Nephron (organoid): ENCODE measurements at regions not wholly inside any gene's neighbourhood (a gene's known extent, or its start where the extent isn't known, plus 50 kb on each side); places are given as distances from the start of the nearest gene placed in this dataset.

ENCODE experiments used
- H3K27ac Mint-ChIP-seq, 3 experiments: 2 replicates each; pipeline ENCODE4 v1.8.0; 2020; ENCODE audit warnings: mixed read lengths in 3 of 3, mild to moderate bottlenecking in 2 of 3, moderate library complexity in 1 of 3
- H3K27me3 Mint-ChIP-seq: 2 replicates; pipeline ENCODE4 v1.8.0; 2021; ENCODE audit warnings: low read depth, mild to moderate bottlenecking, moderate library complexity, mixed read lengths
- H3K36me3 Mint-ChIP-seq: 2 replicates; pipeline ENCODE4 v1.8.0; 2020; ENCODE audit warnings: low read depth, mixed read lengths
- H3K4me1 Mint-ChIP-seq: 2 replicates; pipeline ENCODE4 v1.8.0; 2020; ENCODE audit warnings: mixed read lengths
- H3K4me3 Mint-ChIP-seq, 3 experiments: 2 replicates each; pipeline ENCODE4 v1.8.0; 2020; ENCODE audit warnings: mild to moderate bottlenecking in 3 of 3, mixed read lengths in 3 of 3, moderate library complexity in 2 of 3
- H3K9me3 Mint-ChIP-seq: 2 replicates; pipeline ENCODE4 v1.8.0; 2020; ENCODE audit warnings: mixed read lengths
- TF ChIP-seq, protein P1 (sequence below), 3 experiments: fragments of 200-600 bp; sonication (generic); IDR thresholded peaks; one replicate each; pipeline ENCODE4 v1.5.0; 2021; ENCODE audit warnings: antibody characterized with exemption in 3 of 3; ENCODE audit not compliant: unreplicated experiment in 3 of 3

GRCh38 chr14:96734076-96734622 is 63.0 kb upstream of the VRK1 start:
- Mint-ChIP-seq H3K4me3 (no peak overlapping the region), H3K9me3 (no peaks in the 10 kb centered on the region), H3K4me1 (peaks cover 14% of the 10 kb centered on the region), H3K36me3 (no peaks in the 10 kb centered on the region), H3K27me3 (peaks cover 41% of the 10 kb centered on the region), H3K27ac (no peak overlapping the region)
- TF ChIP-seq, protein P1, sequence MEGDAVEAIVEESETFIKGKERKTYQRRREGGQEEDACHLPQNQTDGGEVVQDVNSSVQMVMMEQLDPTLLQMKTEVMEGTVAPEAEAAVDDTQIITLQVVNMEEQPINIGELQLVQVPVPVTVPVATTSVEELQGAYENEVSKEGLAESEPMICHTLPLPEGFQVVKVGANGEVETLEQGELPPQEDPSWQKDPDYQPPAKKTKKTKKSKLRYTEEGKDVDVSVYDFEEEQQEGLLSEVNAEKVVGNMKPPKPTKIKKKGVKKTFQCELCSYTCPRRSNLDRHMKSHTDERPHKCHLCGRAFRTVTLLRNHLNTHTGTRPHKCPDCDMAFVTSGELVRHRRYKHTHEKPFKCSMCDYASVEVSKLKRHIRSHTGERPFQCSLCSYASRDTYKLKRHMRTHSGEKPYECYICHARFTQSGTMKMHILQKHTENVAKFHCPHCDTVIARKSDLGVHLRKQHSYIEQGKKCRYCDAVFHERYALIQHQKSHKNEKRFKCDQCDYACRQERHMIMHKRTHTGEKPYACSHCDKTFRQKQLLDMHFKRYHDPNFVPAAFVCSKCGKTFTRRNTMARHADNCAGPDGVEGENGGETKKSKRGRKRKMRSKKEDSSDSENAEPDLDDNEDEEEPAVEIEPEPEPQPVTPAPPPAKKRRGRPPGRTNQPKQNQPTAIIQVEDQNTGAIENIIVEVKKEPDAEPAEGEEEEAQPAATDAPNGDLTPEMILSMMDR (IDR thresholded peaks at IDR 0.05; ENCODE audit: unreplicated experiment in 3 of 3), result no peak

DNA sequence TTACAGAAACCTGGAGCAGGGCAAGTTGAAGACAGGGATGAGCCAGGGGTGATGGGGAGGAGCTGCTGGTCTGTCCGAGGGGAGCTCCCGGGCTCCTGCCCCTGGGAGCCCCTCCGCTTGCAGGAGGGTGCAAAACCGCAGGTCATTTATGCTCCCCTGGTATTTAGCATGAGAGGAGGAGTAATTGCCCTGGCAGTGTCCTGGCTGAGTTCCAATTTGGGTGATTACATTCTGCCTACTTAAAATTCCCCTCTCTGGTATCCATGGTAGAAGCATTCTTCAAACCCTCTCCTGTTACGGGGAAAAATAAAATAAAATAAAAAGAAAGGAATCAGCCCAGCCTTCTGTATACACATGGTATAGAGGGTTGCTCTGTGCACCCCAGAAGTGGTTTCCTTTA is 61.7 kb upstream of the VRK1 start:
- no peak overlapping the region for H3K4me3 Mint-ChIP-seq
- H3K9me3 Mint-ChIP-seq, result no peaks in the 10 kb centered on the region
- peaks cover 50% of the 10 kb centered on the region for H3K27me3 Mint-ChIP-seq
- H3K36me3 Mint-ChIP-seq, result no peaks in the 10 kb centered on the region
- TF ChIP-seq, protein P1 (IDR thresholded peaks at IDR 0.05; ENCODE audit: unreplicated experiment in 3 of 3), result no peak
- H3K27ac Mint-ChIP-seq, result no peak overlapping the region
- H3K4me1 Mint-ChIP-seq, result peaks cover 20% of the 10 kb centered on the region

DNA sequence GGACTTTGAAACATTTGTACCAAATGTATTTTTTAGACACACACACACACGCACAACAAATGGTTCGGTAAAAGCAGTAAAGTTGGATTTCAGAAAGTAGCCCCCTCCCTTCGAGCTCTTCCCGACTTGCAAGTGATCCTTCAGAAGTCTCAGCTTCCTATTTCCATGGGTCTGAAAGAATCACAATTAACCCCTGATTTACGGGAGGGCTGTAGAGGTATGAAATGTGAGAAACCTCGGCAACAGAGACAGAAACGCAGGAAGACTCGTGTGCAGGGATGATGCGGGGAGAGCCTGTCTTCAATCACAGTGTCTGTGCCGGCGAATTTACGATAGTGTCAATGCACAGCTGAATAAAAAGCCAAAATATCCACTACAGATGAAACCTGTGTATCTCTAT is 60.7 kb upstream of the VRK1 start:
- Mint-ChIP-seq H3K27me3 (peaks cover 59% of the 10 kb centered on the region), H3K4me3 (peak overlapping the region in 1 of 3 experiments; percentile 33), H3K36me3 (no peaks in the 10 kb centered on the region), H3K9me3 (no peaks in the 10 kb centered on the region), H3K27ac (no peak overlapping the region), H3K4me1 (peaks cover 20% of the 10 kb centered on the region)
- TF ChIP-seq, protein P1 (IDR thresholded peaks at IDR 0.05; ENCODE audit: unreplicated experiment in 3 of 3), result no peak

DNA sequence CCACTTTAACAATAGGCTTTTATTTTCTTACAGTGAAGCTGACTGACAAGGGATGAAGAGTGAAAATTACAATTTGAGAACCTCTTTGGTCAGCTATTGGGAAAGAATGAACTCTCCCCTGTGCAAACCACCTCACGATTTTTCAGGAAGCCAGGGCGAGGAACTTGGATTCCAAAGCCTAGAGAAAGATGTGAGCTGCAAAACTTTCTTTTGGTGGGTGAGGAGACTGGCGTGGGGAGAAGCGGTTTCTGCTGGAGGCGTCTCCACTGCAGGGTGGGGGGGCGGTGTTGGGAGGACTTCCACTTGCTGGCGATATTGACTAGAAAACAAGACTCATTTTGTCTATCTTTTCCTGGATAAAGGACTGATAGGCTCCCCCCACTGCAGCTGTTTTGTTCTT is 59.3 kb upstream of the VRK1 start:
- Mint-ChIP-seq H3K4me3 (no peak overlapping the region), H3K27ac (no peak overlapping the region), H3K27me3 (peaks cover 71% of the 10 kb centered on the region), H3K4me1 (peaks cover 26% of the 10 kb centered on the region), H3K9me3 (no peaks in the 10 kb centered on the region), H3K36me3 (no peaks in the 10 kb centered on the region)
- TF ChIP-seq, protein P1 (IDR thresholded peaks at IDR 0.05; ENCODE audit: unreplicated experiment in 3 of 3), result no peak

DNA sequence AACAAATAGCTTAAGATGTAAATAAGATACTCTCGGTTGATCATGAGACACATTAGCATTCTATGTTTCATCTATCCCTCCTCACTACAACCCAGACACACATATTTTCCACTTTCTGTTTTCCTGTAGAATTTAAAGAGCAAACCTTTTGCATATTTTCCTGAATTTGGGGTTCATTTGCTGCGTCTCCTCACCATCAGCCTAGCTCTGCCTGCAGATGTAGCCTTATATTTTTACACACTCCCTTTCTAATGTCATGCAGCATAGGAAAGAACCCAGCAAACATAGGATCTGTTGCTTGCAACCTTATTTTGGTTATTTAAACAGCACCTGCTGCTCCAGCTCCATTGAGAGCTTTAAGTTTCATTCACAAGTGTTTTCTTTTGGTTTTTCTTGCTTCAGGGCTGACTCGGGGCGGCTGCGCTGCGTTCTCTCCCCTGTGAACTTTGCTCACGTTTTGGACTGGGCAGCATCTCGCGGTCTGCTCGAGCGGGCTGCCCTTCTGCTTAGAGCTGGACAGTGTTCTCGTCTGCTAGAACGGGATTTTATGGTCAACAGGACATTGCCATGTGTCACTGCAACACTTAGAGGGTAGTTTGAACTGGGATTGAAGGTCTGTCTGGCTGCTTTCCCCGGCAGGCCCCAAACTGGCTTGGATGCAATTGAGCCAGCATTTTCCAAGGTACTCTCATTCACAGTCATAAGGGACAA is 57.8 kb upstream of the VRK1 start:
- no peaks in the 10 kb centered on the region for H3K36me3 Mint-ChIP-seq
- peaks cover 84% of the 10 kb centered on the region for H3K27me3 Mint-ChIP-seq

More for the DNA sequence above, 57.8 kb upstream of the VRK1 start:
- no peaks in the 10 kb centered on the region for H3K9me3 Mint-ChIP-seq
- no peak overlapping the region for H3K27ac Mint-ChIP-seq
- peak overlapping the region in 2 of 3 experiments; percentile 26 to 27 for H3K4me3 Mint-ChIP-seq
- peaks cover 26% of the 10 kb centered on the region for H3K4me1 Mint-ChIP-seq
- TF ChIP-seq, protein P1 (IDR thresholded peaks at IDR 0.05; ENCODE audit: unreplicated experiment in 3 of 3), result no peak
